ENCODE measurements at regions not wholly inside any gene's neighbourhood (a gene's known extent, or its start where the extent isn't known, plus 50 kb on each side); places are given as distances from the start of the nearest gene placed in this dataset.

- DNase-seq: no peak
Measured at GRCh38 chr3:1962396-1963088, 136.1 kb upstream of the CNTN4 start.

- no peak for DNase-seq
Measured at GRCh38 chr3:1963896-1964295, 134.8 kb upstream of the CNTN4 start.

GRCh38 chr3:1967525-1967924 is 131.1 kb upstream of the CNTN4 start:
- no peak for DNase-seq

- DNase-seq: no peak
Measured at GRCh38 chr3:1969281-1969680, 129.4 kb upstream of the CNTN4 start.

GRCh38 chr3:1971780-1972179 is 126.9 kb upstream of the CNTN4 start:
- no peak for DNase-seq

GRCh38 chr3:1979961-1980615 is 118.6 kb upstream of the CNTN4 start:
- no peak for DNase-seq

- peak in 1 of 2 experiments; percentile 16 for DNase-seq
Measured at GRCh38 chr3:1987980-1988379, 110.7 kb upstream of the CNTN4 start.

GRCh38 chr3:1998739-1999138 is 99.9 kb upstream of the CNTN4 start:
- no peak for DNase-seq

- no peak for DNase-seq
Measured at GRCh38 chr3:2001306-2002108, 97.2 kb upstream of the CNTN4 start.

GRCh38 chr3:2023959-2024358 is 74.7 kb upstream of the CNTN4 start:
- peak; percentile 3 to 4 for DNase-seq

- no peak for DNase-seq
Measured at GRCh38 chr3:2024713-2025112, 74.0 kb upstream of the CNTN4 start.

- no peak for DNase-seq
Measured at GRCh38 chr3:2029559-2029958, 69.1 kb upstream of the CNTN4 start.

- DNase-seq: no peak
Measured at GRCh38 chr3:2036076-2036475, 62.6 kb upstream of the CNTN4 start.

- no peak for DNase-seq
Measured at GRCh38 chr3:2041931-2042330, 56.7 kb upstream of the CNTN4 start.

Measured in Kasumi-1 (cell line).